HEK293T (cell line): ENCODE measurements at regions not wholly inside any gene's neighbourhood (a gene's known extent, or its start where the extent isn't known, plus 50 kb on each side); places are given as distances from the start of the nearest gene placed in this dataset.

Source experiments
- BHLHE40 ChIP-seq: fragments of 450-650 bp; IDR thresholded peaks from 2 replicates; pipeline ENCODE4 v1.6.1; 2016; ENCODE audit warnings: mild to moderate bottlenecking, moderate library complexity, borderline replicate concordance
- FOXA1 ChIP-seq: fragments of 450-650 bp; IDR thresholded peaks from 2 replicates; pipeline ENCODE4 v1.6.1; 2016; ENCODE audit warnings: mild to moderate bottlenecking
- FOXK2 ChIP-seq: fragments of 450-650 bp; IDR thresholded peaks from 2 replicates; pipeline ENCODE4 v1.6.1; 2016; ENCODE audit warnings: mild to moderate bottlenecking
- FOXM1 ChIP-seq: fragments of 450-650 bp; IDR thresholded peaks from 2 replicates; pipeline ENCODE4 v1.6.1; 2017; ENCODE audit warnings: mild to moderate bottlenecking, borderline replicate concordance
- HDGF ChIP-seq: fragments of 450-650 bp; IDR thresholded peaks from 2 replicates; pipeline ENCODE4 v1.6.1; 2017; ENCODE audit warnings: antibody characterized with exemption, borderline replicate concordance
- LEF1 ChIP-seq: fragments of 450-650 bp; IDR thresholded peaks from 2 replicates; pipeline ENCODE4 v1.6.1; 2017; ENCODE audit warnings: mild to moderate bottlenecking, borderline replicate concordance
- NFRKB ChIP-seq: fragments of 450-650 bp; IDR thresholded peaks from 2 replicates; pipeline ENCODE4 v1.6.1; 2016; ENCODE audit warnings: mild to moderate bottlenecking, moderate library complexity
- SP1 ChIP-seq: fragments of 450-650 bp; IDR thresholded peaks from 2 replicates; pipeline ENCODE4 v1.6.1; 2017
- SUZ12 ChIP-seq: fragments of 450-650 bp; IDR thresholded peaks from 2 replicates; pipeline ENCODE4 v1.6.1; 2016; ENCODE audit warnings: mild to moderate bottlenecking
- TARDBP ChIP-seq: fragments of 450-650 bp; IDR thresholded peaks from 2 replicates; pipeline ENCODE4 v1.6.1; 2016
- ZNF384 ChIP-seq: fragments of 450-650 bp; IDR thresholded peaks from 2 replicates; pipeline ENCODE4 v1.6.1; 2016

GRCh38 chr2:128593518-128593878 lies 274.8 kb upstream of the HS6ST1 start:
- no peak for TF ChIP-seq FOXM1
- TF ChIP-seq SUZ12: no peak
- no peak for TF ChIP-seq NFRKB
- TF ChIP-seq SP1: no peak
- TF ChIP-seq ZNF384: no peak
- no peak for TF ChIP-seq TARDBP
- TF ChIP-seq LEF1: no peak
- TF ChIP-seq FOXK2: no peak
- TF ChIP-seq FOXA1: no peak
- no peak for TF ChIP-seq HDGF
- no peak for TF ChIP-seq BHLHE40
